Heart right ventricle (tissue), 16 donors: ENCODE measurements at regions not wholly inside any gene's neighbourhood (a gene's known extent, or its start where the extent isn't known, plus 50 kb on each side); places are given as distances from the start of the nearest gene placed in this dataset.

Experiments
- ATAC-seq, 8 donors: fragments of 200-7000 bp; cut with Tn5 transposase; one replicate each; pipeline ENCODE4 v1.9.1; 2020; ENCODE audit warnings: mild to moderate bottlenecking in 8 of 8, moderate library complexity in 8 of 8, moderate number of reproducible peaks in 1 of 8
- DNase-seq, 2 donors: peaks; one replicate each; pipeline ENCODE4 v3.0.0-alpha.2; 2020
- H3K27ac ChIP-seq, 10 donors: fragments of 200-600 bp; sonication (generic) in 2 of 10; one replicate each; pipeline versions ENCODE4 v1.5.0 to v1.8.0; 2020 to 2022; ENCODE audit warnings: mild to moderate bottlenecking in 3 of 10
- H3K27me3 ChIP-seq, 7 donors: fragments of 200-600 bp; one replicate each; pipeline ENCODE4 v1.8.0; 2021 to 2022; ENCODE audit warnings: mild to moderate bottlenecking in 2 of 7
- H3K36me3 ChIP-seq, 9 donors: fragments of 200-600 bp; sonication (generic) in 1 of 9; one replicate each; pipeline versions ENCODE4 v1.5.0 to v1.8.0; 2020 to 2022; ENCODE audit warnings: mild to moderate bottlenecking in 2 of 9
- H3K4me1 ChIP-seq, 9 donors: fragments of 200-600 bp; sonication (generic) in 1 of 9; one replicate each; pipeline versions ENCODE4 v1.5.0 to v1.8.0; 2020 to 2022; ENCODE audit warnings: mild to moderate bottlenecking in 4 of 9
- H3K4me3 ChIP-seq, 10 donors: fragments of 200-600 bp; sonication (generic) in 2 of 10; one replicate each; pipeline versions ENCODE4 v1.5.0 to v1.8.0; 2020 to 2022; ENCODE audit warnings: mild to moderate bottlenecking in 7 of 10, moderate library complexity in 2 of 10
- H3K9me3 ChIP-seq, 11 donors: fragments of 200-600 bp in 10 of 11; sonication (generic) in 2 of 11; one replicate each; pipeline versions ENCODE4 v1.5.0 to v1.8.0; 2013 to 2022; ENCODE audit warnings: mild to moderate bottlenecking in 2 of 11, control low read depth in 1 of 11, moderate library complexity in 1 of 11
- CTCF ChIP-seq, 9 donors: fragments of 200-600 bp; sonication (generic) in 2 of 9; IDR thresholded peaks; one replicate each; pipeline versions ENCODE4 v1.5.0 to v1.8.0; 2021 to 2022; ENCODE audit warnings: antibody characterized with exemption in 9 of 9, mild to moderate bottlenecking in 5 of 9, moderate library complexity in 1 of 9
- WGBS, 2 donors: extraction: QIAGEN DNeasy Blood & Tissue Kit; methylation state at CpG; one replicate each; pipeline ENCODE4 v1.1.7; 2013; ENCODE audit warnings: inconsistent platforms in 1 of 2; 5-methylcytosine and 5-hydroxymethylcytosine counted together
- intact Hi-C, 10 donors: fragments of 100-400 bp; cut with DNase I; formaldehyde crosslinking; loops; one replicate each; pipeline versions ENCODE4 v1.11.1 to v1.14.2; 2022
- donor health status: Arrhythmogenic right ventricular cardiomyopathy.
- donor health status: ischemic (EF 13 %, LVEDD 7.1; RV severe dilation, severe dysfunction).
- donor health status: healthy with polysubstance abuse.
- donor health status: DM: no; HTN: yes; CAD: no.
- donor health status: DM: no; HTN: no; CAD: no.
- donor health status: ischemic (EF 25% LVEDD 6.9; RV normal size, moderate dysfunction).
- donor health status: ischemic (EF 25% LVEDD 5.7; RV mildly dilated, moderate dysfunction).
- donor health status: healthy.
- donor health status: DM: yes; HTN: yes; CAD: no.
- donor health status: Ischemic cardiomyopathy.
- donor health status: ischemic (EF 35%, LVEDD 5.7; RV mildly dilated, moderate dysfunction).
- donor health status: nonischemic (EF 11% LVEDD 7.7; RV severe dilation, severe dysfunction).
- donor health status: DM: yes; HTN: yes; CAD: no.
- donor health status: PGD.
- donor health status: ischemic (EF 29% LVEDD 5.4; RV normal size, mild dysfunction).
- donor health status: nonischemic (EF 23%, LVEDD 6.1; RV moderate dilation, normal function).

GRCh38 chr4:62522273-62522672 lies 1322.1 kb downstream of the ADGRL3 start:
- Histone ChIP-seq H3K27ac (no peak overlapping the region), H3K36me3 (no peaks in the 10 kb centered on the region), H3K4me3 (no peak overlapping the region), H3K9me3 (peaks cover 0 to 8% (median 0%) of the 10 kb centered on the region in 11 donors), H3K27me3 (no peaks in the 10 kb centered on the region), H3K4me1 (peaks cover 0 to 4% (median 0%) of the 10 kb centered on the region in 9 donors)
- no peak for DNase-seq
- no peak for TF ChIP-seq CTCF (IDR thresholded peaks at IDR 0.05)
- 92 to 95% methylated on average over 11 of the region's 11 CpGs for WGBS, 2 donors
- ATAC-seq = no peak
- intact Hi-C loops = no loop called here

DNA sequence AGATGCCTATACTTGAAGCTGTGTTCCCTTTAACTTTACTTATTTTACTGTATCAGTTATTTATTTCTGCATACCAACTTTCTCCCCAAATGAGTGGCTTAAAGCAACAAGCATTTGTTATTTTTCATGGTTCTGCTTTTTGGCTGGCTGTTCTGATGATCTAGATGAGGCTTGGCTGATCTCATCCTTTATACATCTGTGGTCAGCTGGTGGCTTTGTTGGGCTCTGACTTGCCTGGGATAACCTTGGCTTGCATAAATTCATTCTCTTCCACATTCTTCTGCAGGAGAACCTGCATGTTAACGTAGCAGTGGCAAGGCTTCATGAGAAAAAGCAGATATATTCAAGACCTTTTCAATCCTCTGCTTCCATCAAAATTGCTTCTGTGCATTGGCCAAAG lies 1317.6 kb downstream of the ADGRL3 start:
- intact Hi-C loops = no loop called here
- ATAC-seq (peak in 2 of 8 donors; percentile 41 to 77), DNase-seq (no peak)
- WGBS, 2 donors = 43 to 54% methylated on average over 1 of the region's 1 CpG
- no peaks in the 10 kb centered on the region for H3K27me3 ChIP-seq
- no peak for TF ChIP-seq CTCF (IDR thresholded peaks at IDR 0.05)
- H3K27ac ChIP-seq = no peak overlapping the region
- H3K4me1 ChIP-seq = peaks cover 0 to 4% (median 0%) of the 10 kb centered on the region in 9 donors
- H3K36me3 ChIP-seq = no peaks in the 10 kb centered on the region
- no peaks in the 10 kb centered on the region for H3K9me3 ChIP-seq
- H3K4me3 ChIP-seq = no peak overlapping the region

GRCh38 chr4:62513306-62513705 lies 1313.2 kb downstream of the ADGRL3 start:
- no peaks in the 10 kb centered on the region for H3K36me3 ChIP-seq
- intact Hi-C loops = no loop called here
- DNase-seq (no peak), ATAC-seq (no peak)
- no peak for TF ChIP-seq CTCF (IDR thresholded peaks at IDR 0.05)
- H3K27ac ChIP-seq = no peak overlapping the region
- H3K4me3 ChIP-seq = no peak overlapping the region
- H3K9me3 ChIP-seq = no peaks in the 10 kb centered on the region
- no peaks in the 10 kb centered on the region for H3K27me3 ChIP-seq
- peaks cover 0 to 10% (median 0%) of the 10 kb centered on the region in 9 donors for H3K4me1 ChIP-seq
- 86 to 96% methylated on average over 2 of the region's 2 CpGs for WGBS, 2 donors

DNA sequence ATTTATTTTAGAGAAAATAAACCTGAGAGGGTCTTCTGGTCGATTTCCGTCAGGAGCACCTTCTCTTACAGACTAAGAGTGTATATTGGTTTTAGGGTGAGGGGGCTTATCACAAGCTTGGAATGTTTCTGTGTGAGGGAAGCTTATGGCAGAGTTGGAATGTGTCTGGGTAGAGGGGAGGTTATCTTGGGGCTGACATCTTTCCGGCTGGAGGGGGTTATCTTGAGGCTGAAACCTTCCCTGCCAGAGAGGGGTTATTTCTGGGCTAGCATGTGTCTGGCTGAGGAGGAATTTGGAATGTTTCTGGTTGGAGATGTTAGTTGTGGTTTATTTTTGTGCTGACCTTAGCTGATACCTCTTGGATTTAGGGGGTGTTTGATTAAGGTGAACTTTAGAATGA lies 1312.1 kb downstream of the ADGRL3 start:
- no peak for ATAC-seq
- Histone ChIP-seq H3K36me3 (no peaks in the 10 kb centered on the region), H3K27me3 (no peaks in the 10 kb centered on the region), H3K9me3 (no peaks in the 10 kb centered on the region), H3K4me1 (peaks cover 0 to 8% (median 0%) of the 10 kb centered on the region in 9 donors), H3K27ac (no peak overlapping the region), H3K4me3 (no peak overlapping the region)
- TF ChIP-seq CTCF (IDR thresholded peaks at IDR 0.05) = no peak
- intact Hi-C loops = no loop called here
- 30 to 45% methylated on average over 3 of the region's 3 CpGs for WGBS, 2 donors
- no peak for DNase-seq
